ENCODE measurements at regions not wholly inside any gene's neighbourhood (a gene's known extent, or its start where the extent isn't known, plus 50 kb on each side); places are given as distances from the start of the nearest gene placed in this dataset.

- no peaks in the 10 kb centered on the region for H3K36me3 ChIP-seq (ENCODE audit: control insufficient read depth in 4 of 4, insufficient read depth in 4 of 4, low read length in 4 of 4)
- WGBS, 2 donors = 88 to 89% methylated on average over 7 of the region's 7 CpGs
- TF ChIP-seq CTCF (IDR thresholded peaks at IDR 0.05; ENCODE audit: control extremely low read depth, extremely low read depth) = no peak
These were observed 1195.3 kb upstream of the PHF14 start for GRCh38 chr7:9778367-9778766.

GRCh38 chr7:9781710-9782109 lies 1192.0 kb upstream of the PHF14 start:
- H3K9me3 ChIP-seq (ENCODE audit: control insufficient read depth in 4 of 4, insufficient read depth in 3 of 4, low read length in 3 of 4) = peaks cover 0 to 2% (median under 1%) of the 10 kb centered on the region in 4 donors
- no peaks in the 10 kb centered on the region for H3K27me3 ChIP-seq (ENCODE audit: control insufficient read depth in 3 of 3, insufficient read depth in 3 of 3, low read length in 2 of 3)
- no peak overlapping the region for H3K9ac ChIP-seq (ENCODE audit: insufficient read depth in 1 of 2, low read length in 2 of 2)
- WGBS, 2 donors = 82% methylated on average over 2 of the region's 2 CpGs
- no peak overlapping the region for H3K4me3 ChIP-seq
- no peak overlapping the region for H3K27ac ChIP-seq (ENCODE audit: low read depth in 1 of 2, low read length in 1 of 2)
- DNase-seq (no peak), ATAC-seq (ENCODE audit: insufficient read depth, low FRiP score) (no peak)
- no peaks in the 10 kb centered on the region for H3K4me1 ChIP-seq (ENCODE audit: control insufficient read depth in 5 of 5, insufficient read depth in 5 of 5, low read length in 5 of 5)
- H3K36me3 ChIP-seq (ENCODE audit: control insufficient read depth in 4 of 4, insufficient read depth in 4 of 4, low read length in 4 of 4) = no peaks in the 10 kb centered on the region
- TF ChIP-seq CTCF (IDR thresholded peaks at IDR 0.05; ENCODE audit: control extremely low read depth, extremely low read depth) = no peak

More at GRCh38 chr7:9778367-9778766, 1195.3 kb upstream of the PHF14 start:
- Histone ChIP-seq H3K9me3 (ENCODE audit: control insufficient read depth in 4 of 4, insufficient read depth in 3 of 4, low read length in 3 of 4) (peaks cover 0 to 4% (median 1%) of the 10 kb centered on the region in 4 donors), H3K4me3 (no peak overlapping the region), H3K4me1 (ENCODE audit: control insufficient read depth in 5 of 5, insufficient read depth in 5 of 5, low read length in 5 of 5) (no peaks in the 10 kb centered on the region), H3K27ac (ENCODE audit: low read depth in 1 of 2, low read length in 1 of 2) (no peak overlapping the region), H3K27me3 (ENCODE audit: control insufficient read depth in 3 of 3, insufficient read depth in 3 of 3, low read length in 2 of 3) (no peaks in the 10 kb centered on the region), H3K9ac (ENCODE audit: insufficient read depth in 1 of 2, low read length in 2 of 2) (no peak overlapping the region)
- ATAC-seq (ENCODE audit: insufficient read depth, low FRiP score) (no peak), DNase-seq (no peak)

- DNase-seq (no peak), ATAC-seq (ENCODE audit: insufficient read depth, low FRiP score) (no peak)
- Histone ChIP-seq H3K27ac (ENCODE audit: low read depth in 1 of 2, low read length in 1 of 2) (no peak overlapping the region), H3K9ac (ENCODE audit: insufficient read depth in 1 of 2, low read length in 2 of 2) (no peak overlapping the region), H3K4me3 (no peak overlapping the region), H3K9me3 (ENCODE audit: control insufficient read depth in 4 of 4, insufficient read depth in 3 of 4, low read length in 3 of 4) (peaks cover 0 to 2% (median under 1%) of the 10 kb centered on the region in 4 donors), H3K36me3 (ENCODE audit: control insufficient read depth in 4 of 4, insufficient read depth in 4 of 4, low read length in 4 of 4) (no peaks in the 10 kb centered on the region), H3K27me3 (ENCODE audit: control insufficient read depth in 3 of 3, insufficient read depth in 3 of 3, low read length in 2 of 3) (no peaks in the 10 kb centered on the region), H3K4me1 (ENCODE audit: control insufficient read depth in 5 of 5, insufficient read depth in 5 of 5, low read length in 5 of 5) (no peaks in the 10 kb centered on the region)
- no peak for TF ChIP-seq CTCF (IDR thresholded peaks at IDR 0.05; ENCODE audit: control extremely low read depth, extremely low read depth)
- WGBS, 2 donors = 72 to 85% methylated on average over 2 of the region's 2 CpGs
These were observed 1191.4 kb upstream of the PHF14 start for GRCh38 chr7:9782275-9782674.

- Histone ChIP-seq H3K27me3 (ENCODE audit: control insufficient read depth in 3 of 3, insufficient read depth in 3 of 3, low read length in 2 of 3) (no peaks in the 10 kb centered on the region), H3K9me3 (ENCODE audit: control insufficient read depth in 4 of 4, insufficient read depth in 3 of 4, low read length in 3 of 4) (no peaks in the 10 kb centered on the region), H3K27ac (ENCODE audit: low read depth in 1 of 2, low read length in 1 of 2) (no peak overlapping the region), H3K4me3 (no peak overlapping the region), H3K9ac (ENCODE audit: insufficient read depth in 1 of 2, low read length in 2 of 2) (no peak overlapping the region), H3K36me3 (ENCODE audit: control insufficient read depth in 4 of 4, insufficient read depth in 4 of 4, low read length in 4 of 4) (no peaks in the 10 kb centered on the region), H3K4me1 (ENCODE audit: control insufficient read depth in 5 of 5, insufficient read depth in 5 of 5, low read length in 5 of 5) (no peaks in the 10 kb centered on the region)
- no peak for TF ChIP-seq CTCF (IDR thresholded peaks at IDR 0.05; ENCODE audit: control extremely low read depth, extremely low read depth)
- WGBS, 2 donors = 40 to 63% methylated on average over 1 of the region's 1 CpG
- no peak for ATAC-seq (ENCODE audit: insufficient read depth, low FRiP score)
- DNase-seq = no peak
These were observed 1188.5 kb upstream of the PHF14 start for GRCh38 chr7:9785211-9785610.
